Mesothelial cell of epicardium (in vitro differentiated cells): ENCODE measurements at regions not wholly inside any gene's neighbourhood (a gene's known extent, or its start where the extent isn't known, plus 50 kb on each side); places are given as distances from the start of the nearest gene placed in this dataset.

ENCODE experiments used
- DNase-seq, 2 experiments: peaks; one replicate each; pipeline ENCODE4 v3.0.0; 2021; ENCODE audit warnings: low spot score in 2 of 2; ENCODE audit not compliant: unreplicated experiment in 2 of 2
- H3K27ac Mint-ChIP-seq: 2 replicates; pipeline ENCODE4 v1.8.0; 2021; ENCODE audit warnings: mixed read lengths
- H3K27me3 Mint-ChIP-seq: 2 replicates; pipeline ENCODE4 v1.8.0; 2021; ENCODE audit warnings: low read depth, mixed read lengths
- H3K36me3 Mint-ChIP-seq: 2 replicates; pipeline ENCODE4 v1.8.0; 2021; ENCODE audit warnings: mixed read lengths
- H3K4me1 Mint-ChIP-seq: 2 replicates; pipeline ENCODE4 v1.8.0; 2021; ENCODE audit warnings: mixed read lengths
- H3K4me3 Mint-ChIP-seq: 2 replicates; pipeline ENCODE4 v1.8.0; 2021; ENCODE audit warnings: mild to moderate bottlenecking, moderate library complexity, mixed read lengths
- H3K9me3 Mint-ChIP-seq: 2 replicates; pipeline ENCODE4 v1.8.0; 2021; ENCODE audit warnings: mixed read lengths
- TF ChIP-seq, protein P1 (sequence below): fragments of 200-600 bp; sonication (generic); IDR thresholded peaks from one replicate; pipeline ENCODE4 v1.5.0; 2021; ENCODE audit warnings: antibody characterized with exemption; ENCODE audit not compliant: unreplicated experiment

DNA sequence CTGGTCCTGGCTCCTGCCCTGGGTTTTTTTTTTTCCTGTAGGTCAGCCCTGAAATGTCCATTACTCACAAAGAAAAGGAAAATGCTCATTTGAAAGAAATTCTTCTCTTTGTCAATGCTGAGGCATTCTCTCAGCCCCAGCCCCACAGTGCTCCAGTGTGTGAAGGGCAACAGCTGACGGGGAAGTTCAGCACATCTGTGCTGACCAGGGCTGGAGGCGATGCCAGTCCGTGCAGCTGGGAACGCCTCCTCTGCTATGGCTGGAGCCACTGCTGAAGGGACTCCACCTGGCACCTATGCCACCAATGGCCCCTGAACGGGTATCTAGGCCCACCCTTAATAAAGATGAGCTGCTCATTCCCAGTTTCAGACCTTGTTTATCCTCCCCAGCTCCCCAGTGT, 71.9 kb upstream of the SLCO4A1 start:
- no peak overlapping the region for H3K27ac Mint-ChIP-seq
- H3K9me3 Mint-ChIP-seq: no peaks in the 10 kb centered on the region
- TF ChIP-seq, protein P1, sequence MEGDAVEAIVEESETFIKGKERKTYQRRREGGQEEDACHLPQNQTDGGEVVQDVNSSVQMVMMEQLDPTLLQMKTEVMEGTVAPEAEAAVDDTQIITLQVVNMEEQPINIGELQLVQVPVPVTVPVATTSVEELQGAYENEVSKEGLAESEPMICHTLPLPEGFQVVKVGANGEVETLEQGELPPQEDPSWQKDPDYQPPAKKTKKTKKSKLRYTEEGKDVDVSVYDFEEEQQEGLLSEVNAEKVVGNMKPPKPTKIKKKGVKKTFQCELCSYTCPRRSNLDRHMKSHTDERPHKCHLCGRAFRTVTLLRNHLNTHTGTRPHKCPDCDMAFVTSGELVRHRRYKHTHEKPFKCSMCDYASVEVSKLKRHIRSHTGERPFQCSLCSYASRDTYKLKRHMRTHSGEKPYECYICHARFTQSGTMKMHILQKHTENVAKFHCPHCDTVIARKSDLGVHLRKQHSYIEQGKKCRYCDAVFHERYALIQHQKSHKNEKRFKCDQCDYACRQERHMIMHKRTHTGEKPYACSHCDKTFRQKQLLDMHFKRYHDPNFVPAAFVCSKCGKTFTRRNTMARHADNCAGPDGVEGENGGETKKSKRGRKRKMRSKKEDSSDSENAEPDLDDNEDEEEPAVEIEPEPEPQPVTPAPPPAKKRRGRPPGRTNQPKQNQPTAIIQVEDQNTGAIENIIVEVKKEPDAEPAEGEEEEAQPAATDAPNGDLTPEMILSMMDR: no peak
- H3K4me1 Mint-ChIP-seq: no peaks in the 10 kb centered on the region
- no peaks in the 10 kb centered on the region for H3K36me3 Mint-ChIP-seq
- peaks cover 40% of the 10 kb centered on the region for H3K27me3 Mint-ChIP-seq
- no peak for DNase-seq
- no peak overlapping the region for H3K4me3 Mint-ChIP-seq

DNA sequence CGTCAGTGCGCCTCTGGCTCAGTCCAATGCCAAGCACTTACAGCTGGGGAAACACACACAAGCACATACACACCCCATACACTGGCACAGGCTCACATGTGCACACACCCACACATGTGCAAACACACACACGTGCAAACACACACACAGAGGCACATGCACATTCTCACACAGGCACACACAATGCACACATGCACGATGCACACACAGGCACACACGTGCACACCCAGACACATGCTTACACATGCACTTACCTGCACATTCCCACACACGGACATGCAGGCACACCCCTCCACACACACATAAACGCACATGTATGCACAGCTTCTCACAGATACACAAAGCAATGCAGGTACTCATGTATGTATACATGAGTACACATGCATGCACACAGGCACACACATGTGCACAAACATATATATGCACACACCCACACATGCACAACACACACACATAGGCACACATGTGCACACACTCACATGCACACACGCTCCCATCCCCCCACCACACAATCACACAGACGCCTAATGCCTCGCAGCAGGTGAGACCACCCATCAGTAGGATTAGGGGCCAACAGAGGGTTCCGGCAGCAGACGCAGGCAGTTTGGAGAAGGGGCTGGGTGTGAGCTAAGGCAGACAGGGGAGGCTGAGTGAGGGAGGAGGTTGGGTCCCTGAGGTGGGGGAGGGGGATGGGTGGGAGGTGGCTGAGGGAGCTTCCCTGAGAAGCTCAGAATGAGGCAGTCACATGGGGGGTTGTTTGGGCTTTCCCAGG, 71.2 kb upstream of the SLCO4A1 start:
- TF ChIP-seq, protein P1: no peak
- Mint-ChIP-seq H3K27ac (no peak overlapping the region), H3K36me3 (no peaks in the 10 kb centered on the region), H3K27me3 (peaks cover 43% of the 10 kb centered on the region), H3K4me1 (no peaks in the 10 kb centered on the region), H3K4me3 (no peak overlapping the region), H3K9me3 (no peaks in the 10 kb centered on the region)
- DNase-seq: no peak

DNA sequence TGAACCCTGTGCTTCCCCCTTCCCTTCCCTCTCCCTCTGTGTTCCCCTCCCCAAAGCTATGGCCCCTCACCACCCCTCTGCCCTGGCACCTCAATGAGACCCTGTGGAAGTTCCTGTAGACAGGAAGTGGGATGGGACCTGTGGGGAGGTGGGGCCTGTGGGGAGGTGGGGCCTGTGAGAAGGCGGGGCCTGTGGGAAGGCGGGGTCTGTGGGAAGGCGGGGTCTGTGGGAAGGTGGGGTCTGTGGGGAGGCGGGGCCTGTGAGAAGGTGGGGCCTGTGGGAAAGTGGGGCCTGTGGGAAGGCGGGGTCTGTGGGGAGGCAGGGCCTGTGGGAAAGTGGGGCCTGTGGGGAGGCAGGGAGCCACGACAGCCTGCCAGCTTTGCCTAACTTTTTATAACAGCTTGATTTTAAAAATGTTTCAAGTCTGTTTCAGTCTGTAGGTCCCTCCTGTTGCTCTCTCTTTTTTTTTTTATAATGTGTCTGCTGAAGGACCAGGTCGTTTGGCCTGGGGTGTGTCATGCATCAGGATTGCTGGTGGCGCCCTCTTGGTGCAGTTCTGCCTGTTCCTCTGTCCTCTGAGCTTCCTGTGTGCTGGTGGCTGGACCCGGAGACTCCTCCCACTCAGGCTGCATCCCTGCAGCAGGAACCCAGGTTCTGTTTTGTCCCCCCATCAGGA, 70.5 kb upstream of the SLCO4A1 start:
- Mint-ChIP-seq H3K4me3 (no peak overlapping the region), H3K9me3 (no peaks in the 10 kb centered on the region), H3K4me1 (no peaks in the 10 kb centered on the region), H3K27ac (no peak overlapping the region), H3K36me3 (no peaks in the 10 kb centered on the region), H3K27me3 (peaks cover 45% of the 10 kb centered on the region)
- TF ChIP-seq, protein P1: no peak
- DNase-seq: no peak

DNA sequence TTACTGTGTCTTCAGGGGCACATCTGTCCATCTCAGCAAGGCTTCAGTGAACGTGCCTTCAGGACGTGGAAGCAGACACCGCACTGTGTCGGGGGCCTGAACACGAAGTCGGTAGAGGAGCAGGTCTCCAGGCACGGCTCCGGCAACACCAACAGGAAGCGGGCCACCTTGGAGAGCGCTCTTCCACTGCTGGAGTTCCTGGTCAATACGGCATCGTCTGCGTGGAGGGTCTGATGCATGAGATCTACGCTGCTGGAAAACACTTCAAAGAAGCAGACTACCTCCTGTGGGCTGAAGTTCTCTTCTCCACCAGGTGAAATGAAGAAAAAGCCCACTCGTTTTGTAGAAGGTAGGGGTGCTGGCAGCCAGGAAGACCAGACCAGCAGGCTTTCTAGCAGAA, 69.3 kb upstream of the SLCO4A1 start:
- TF ChIP-seq, protein P1: no peak
- no peak overlapping the region for H3K4me3 Mint-ChIP-seq
- H3K4me1 Mint-ChIP-seq: no peaks in the 10 kb centered on the region
- H3K27me3 Mint-ChIP-seq: peaks cover 49% of the 10 kb centered on the region
- H3K36me3 Mint-ChIP-seq: no peaks in the 10 kb centered on the region
- DNase-seq: no peak
- no peak overlapping the region for H3K27ac Mint-ChIP-seq
- H3K9me3 Mint-ChIP-seq: no peaks in the 10 kb centered on the region

DNA sequence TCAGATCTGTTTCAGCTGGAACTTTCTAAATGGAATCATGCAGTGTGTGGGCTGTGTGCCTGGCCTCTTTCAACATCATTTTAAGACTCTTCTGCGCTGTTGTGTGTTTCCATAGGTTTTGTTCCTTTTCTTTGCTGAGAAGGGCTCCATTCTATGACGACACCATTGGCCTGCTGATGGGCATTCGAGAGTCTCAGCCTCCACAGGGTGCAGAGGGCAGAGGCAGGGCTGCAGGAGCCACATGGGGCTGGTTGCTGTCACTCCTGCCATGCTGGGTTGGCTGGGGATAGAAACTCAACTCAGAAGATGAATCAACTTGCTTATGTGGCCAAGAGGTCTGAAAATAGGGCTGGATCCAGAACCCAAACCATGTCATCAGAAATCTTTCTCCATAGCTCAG, 68.5 kb upstream of the SLCO4A1 start:
- H3K4me3 Mint-ChIP-seq: no peak overlapping the region
- H3K9me3 Mint-ChIP-seq: no peaks in the 10 kb centered on the region
- H3K27ac Mint-ChIP-seq: no peak overlapping the region
- DNase-seq: no peak
- no peaks in the 10 kb centered on the region for H3K4me1 Mint-ChIP-seq
- TF ChIP-seq, protein P1: no peak
- H3K36me3 Mint-ChIP-seq: no peaks in the 10 kb centered on the region
- peaks cover 52% of the 10 kb centered on the region for H3K27me3 Mint-ChIP-seq
